ENCODE measurements at regions not wholly inside any gene's neighbourhood (a gene's known extent, or its start where the extent isn't known, plus 50 kb on each side); places are given as distances from the start of the nearest gene placed in this dataset.

GRCh38 chr4:126992910-126993309, 639.8 kb upstream of the INTU start:
- peaks cover 2% of the 10 kb centered on the region for H3K27me3 Mint-ChIP-seq (ENCODE audit: unreplicated experiment)
- no peaks in the 10 kb centered on the region for H3K36me3 Mint-ChIP-seq (ENCODE audit: low read depth, unreplicated experiment)
- no peak for DNase-seq (ENCODE audit: low spot score)
- no peaks in the 10 kb centered on the region for H3K4me1 Mint-ChIP-seq (ENCODE audit: unreplicated experiment)
- no peak overlapping the region for H3K4me3 Mint-ChIP-seq (ENCODE audit: unreplicated experiment)
- H3K9me3 Mint-ChIP-seq (ENCODE audit: unreplicated experiment): no peaks in the 10 kb centered on the region
- no peak for TF ChIP-seq CTCF (IDR thresholded peaks at IDR 0.05; ENCODE audit: unreplicated experiment)
- no peak overlapping the region for H3K27ac Mint-ChIP-seq (ENCODE audit: unreplicated experiment)

- Mint-ChIP-seq H3K9me3 (ENCODE audit: unreplicated experiment) (no peaks in the 10 kb centered on the region), H3K27me3 (ENCODE audit: unreplicated experiment) (peaks cover 2% of the 10 kb centered on the region), H3K36me3 (ENCODE audit: low read depth, unreplicated experiment) (no peaks in the 10 kb centered on the region), H3K27ac (ENCODE audit: unreplicated experiment) (no peak overlapping the region), H3K4me3 (ENCODE audit: unreplicated experiment) (no peak overlapping the region), H3K4me1 (ENCODE audit: unreplicated experiment) (no peaks in the 10 kb centered on the region)
- no peak for DNase-seq (ENCODE audit: low spot score)
- no peak for TF ChIP-seq CTCF (IDR thresholded peaks at IDR 0.05; ENCODE audit: unreplicated experiment)
Measured at GRCh38 chr4:126993351-126993750, 639.4 kb upstream of the INTU start.

- H3K4me3 Mint-ChIP-seq (ENCODE audit: unreplicated experiment): no peak overlapping the region
- TF ChIP-seq CTCF (IDR thresholded peaks at IDR 0.05; ENCODE audit: unreplicated experiment): no peak
- no peaks in the 10 kb centered on the region for H3K9me3 Mint-ChIP-seq (ENCODE audit: unreplicated experiment)
- H3K36me3 Mint-ChIP-seq (ENCODE audit: low read depth, unreplicated experiment): no peaks in the 10 kb centered on the region
- H3K27me3 Mint-ChIP-seq (ENCODE audit: unreplicated experiment): no peaks in the 10 kb centered on the region
- H3K4me1 Mint-ChIP-seq (ENCODE audit: unreplicated experiment): no peaks in the 10 kb centered on the region
- H3K27ac Mint-ChIP-seq (ENCODE audit: unreplicated experiment): no peak overlapping the region
- DNase-seq (ENCODE audit: low spot score): no peak
Measured at GRCh38 chr4:126995235-126995634, 637.5 kb upstream of the INTU start.

GRCh38 chr4:127000110-127000509, 632.6 kb upstream of the INTU start:
- no peak for TF ChIP-seq CTCF (IDR thresholded peaks at IDR 0.05; ENCODE audit: unreplicated experiment)
- Mint-ChIP-seq H3K27me3 (ENCODE audit: unreplicated experiment) (no peaks in the 10 kb centered on the region), H3K4me1 (ENCODE audit: unreplicated experiment) (no peaks in the 10 kb centered on the region), H3K4me3 (ENCODE audit: unreplicated experiment) (no peak overlapping the region), H3K9me3 (ENCODE audit: unreplicated experiment) (no peaks in the 10 kb centered on the region), H3K36me3 (ENCODE audit: low read depth, unreplicated experiment) (no peaks in the 10 kb centered on the region), H3K27ac (ENCODE audit: unreplicated experiment) (no peak overlapping the region)
- DNase-seq (ENCODE audit: low spot score): no peak

GRCh38 chr4:127000846-127001245, 631.9 kb upstream of the INTU start:
- Mint-ChIP-seq H3K9me3 (ENCODE audit: unreplicated experiment) (no peaks in the 10 kb centered on the region), H3K27ac (ENCODE audit: unreplicated experiment) (no peak overlapping the region), H3K4me1 (ENCODE audit: unreplicated experiment) (no peaks in the 10 kb centered on the region), H3K27me3 (ENCODE audit: unreplicated experiment) (no peaks in the 10 kb centered on the region), H3K36me3 (ENCODE audit: low read depth, unreplicated experiment) (no peaks in the 10 kb centered on the region), H3K4me3 (ENCODE audit: unreplicated experiment) (no peak overlapping the region)
- DNase-seq (ENCODE audit: low spot score): no peak
- no peak for TF ChIP-seq CTCF (IDR thresholded peaks at IDR 0.05; ENCODE audit: unreplicated experiment)
